ENCODE measurements at regions not wholly inside any gene's neighbourhood (a gene's known extent, or its start where the extent isn't known, plus 50 kb on each side); places are given as distances from the start of the nearest gene placed in this dataset.

- no peak for TF ChIP-seq CTCF (IDR thresholded peaks at IDR 0.05)
- TF ChIP-seq POLR2A (IDR thresholded peaks at IDR 0.05) = no peak
- no peak for TF ChIP-seq POLR2AphosphoS5 (IDR thresholded peaks at IDR 0.05)
- TF ChIP-seq EP300 (IDR thresholded peaks at IDR 0.05) = no peak
Measured at GRCh38 chr1:82171955-82172354, 371.2 kb downstream of the ADGRL2 start.

All from stomach (tissue), 4 donors.